H9 (cell line): ENCODE measurements at regions not wholly inside any gene's neighbourhood (a gene's known extent, or its start where the extent isn't known, plus 50 kb on each side); places are given as distances from the start of the nearest gene placed in this dataset.

Experiments used
- DNase-seq: peaks from one replicate; pipeline ENCODE4 v3.0.0-alpha.2; 2017
- H2AFZ ChIP-seq: one replicate; pipeline ENCODE4 v1.6.1; 2013; ENCODE audit warnings: mild to moderate bottlenecking, low read length, control low read depth, moderate library complexity
- H2AK5ac ChIP-seq: 2 replicates; pipeline ENCODE4 v1.6.1; 2013; ENCODE audit warnings: low read length, control low read depth, mixed read lengths; ENCODE audit not compliant: insufficient read length
- H2BK120ac ChIP-seq: one replicate; pipeline ENCODE4 v1.6.1; 2013; ENCODE audit warnings: low read depth, mild to moderate bottlenecking, low read length, control low read depth, inconsistent platforms; ENCODE audit not compliant: poor library complexity, severe bottlenecking
- H2BK12ac ChIP-seq: 2 replicates; pipeline ENCODE4 v1.6.1; 2013; ENCODE audit warnings: low read length, control low read depth, mixed read lengths, low read depth; ENCODE audit not compliant: insufficient read length
- H2BK15ac ChIP-seq: 2 replicates; pipeline ENCODE4 v1.6.1; 2013; ENCODE audit warnings: low read depth, low read length, control low read depth
- H2BK20ac ChIP-seq: one replicate; pipeline ENCODE4 v1.6.1; 2013; ENCODE audit warnings: low read depth, mild to moderate bottlenecking, low read length, control low read depth, inconsistent platforms; ENCODE audit not compliant: poor library complexity, severe bottlenecking
- H2BK5ac ChIP-seq: 2 replicates; pipeline ENCODE4 v1.6.1; 2013; ENCODE audit warnings: low read length, control low read depth, mixed read lengths; ENCODE audit not compliant: insufficient read length
- H3K14ac ChIP-seq: 2 replicates; pipeline ENCODE4 v1.6.1; 2013; ENCODE audit warnings: low read length, control low read depth; ENCODE audit not compliant: insufficient read depth
- H3K18ac ChIP-seq: 2 replicates; pipeline ENCODE4 v1.6.1; 2013; ENCODE audit warnings: low read depth, mild to moderate bottlenecking, mixed read lengths, low read length, control low read depth; ENCODE audit not compliant: insufficient read length
- H3K23ac ChIP-seq: 2 replicates; pipeline ENCODE4 v1.6.1; 2013; ENCODE audit warnings: low read length, control low read depth, mixed read lengths, low read depth; ENCODE audit not compliant: insufficient read length
- H3K23me2 ChIP-seq: 2 replicates; pipeline ENCODE4 v1.6.1; 2013; ENCODE audit warnings: low read depth, mild to moderate bottlenecking, mixed read lengths, low read length, control low read depth; ENCODE audit not compliant: insufficient read length, poor library complexity, severe bottlenecking
- H3K27ac ChIP-seq: 2 replicates; pipeline ENCODE4 v1.5.1; 2013; ENCODE audit warnings: low read length, control low read depth, mixed read lengths, low read depth; ENCODE audit not compliant: insufficient read length
- H3K27me3 ChIP-seq: 2 replicates; pipeline ENCODE4 v1.6.1; 2013; ENCODE audit warnings: low read length, control low read depth, inconsistent platforms; ENCODE audit not compliant: insufficient read depth
- H3K4ac ChIP-seq: 2 replicates; pipeline ENCODE4 v1.6.1; 2013; ENCODE audit warnings: low read depth, mild to moderate bottlenecking, control low read depth, inconsistent platforms, low read length, moderate library complexity
- H3K4me1 ChIP-seq: 2 replicates; pipeline ENCODE4 v1.6.1; 2013; ENCODE audit warnings: low read length, control low read depth, inconsistent platforms; ENCODE audit not compliant: insufficient read depth
- H3K4me2 ChIP-seq: 2 replicates; pipeline ENCODE4 v1.6.1; 2013; ENCODE audit warnings: low read length, control low read depth, mixed read lengths; ENCODE audit not compliant: insufficient read length, insufficient read depth
- H3K56ac ChIP-seq: 2 replicates; pipeline ENCODE4 v1.6.1; 2013; ENCODE audit warnings: low read depth, mild to moderate bottlenecking, mixed read lengths, low read length, control low read depth; ENCODE audit not compliant: insufficient read length
- H3K79me1 ChIP-seq: 2 replicates; pipeline ENCODE4 v1.6.1; 2013; ENCODE audit warnings: low read depth, mild to moderate bottlenecking, moderate library complexity, low read length, control low read depth, inconsistent platforms; ENCODE audit not compliant: insufficient read depth, poor library complexity, severe bottlenecking
- H3K79me2 ChIP-seq: 2 replicates; pipeline ENCODE4 v1.6.1; 2013; ENCODE audit warnings: low read length, control low read depth, inconsistent platforms; ENCODE audit not compliant: insufficient read depth
- H3K9ac ChIP-seq: 2 replicates; pipeline ENCODE4 v1.6.1; 2013; ENCODE audit warnings: low read length, control low read depth, mixed read lengths; ENCODE audit not compliant: insufficient read length; ENCODE audit errors: extremely low read depth
- H3K9me3 ChIP-seq: one replicate; pipeline ENCODE4 v1.6.1; 2013; ENCODE audit warnings: low read depth, low read length, inconsistent platforms; ENCODE audit not compliant: control insufficient read depth
- H3T11ph ChIP-seq: one replicate; pipeline ENCODE4 v1.6.1; 2013; ENCODE audit warnings: mild to moderate bottlenecking, low read length, control low read depth, inconsistent platforms
- H4K20me1 ChIP-seq: one replicate; pipeline ENCODE4 v1.6.1; 2013; ENCODE audit not compliant: control insufficient read depth, insufficient read length, insufficient read depth
- H4K5ac ChIP-seq: 2 replicates; pipeline ENCODE4 v1.6.1; 2013; ENCODE audit warnings: low read depth, mild to moderate bottlenecking, mixed read lengths, low read length, control low read depth; ENCODE audit not compliant: insufficient read length
- H4K8ac ChIP-seq: replicated peaks from 2 replicates; pipeline ENCODE4 v1.6.1; 2013; ENCODE audit warnings: low read length, control low read depth, mixed read lengths, low read depth; ENCODE audit not compliant: insufficient read length
- H4K91ac ChIP-seq: 2 replicates; pipeline ENCODE4 v1.6.1; 2013; ENCODE audit warnings: low read depth, mild to moderate bottlenecking, moderate library complexity, mixed read lengths, low read length, control low read depth; ENCODE audit not compliant: insufficient read length
- H3K27ac Mint-ChIP-seq, 3 experiments: 2 replicates in 2 of 3; 3 replicates in 1 of 3; pipeline ENCODE4 v1.8.0; 2020 to 2021; ENCODE audit warnings: mixed read lengths in 3 of 3, mild to moderate bottlenecking in 1 of 3, moderate library complexity in 1 of 3
- H3K27me3 Mint-ChIP-seq: 2 replicates; pipeline ENCODE4 v1.8.0; 2021; ENCODE audit warnings: low read depth, mild to moderate bottlenecking, moderate library complexity, mixed read lengths
- H3K36me3 Mint-ChIP-seq, 3 experiments: 2 replicates in 2 of 3; 3 replicates in 1 of 3; pipeline ENCODE4 v1.8.0; 2020 to 2021; ENCODE audit warnings: low read depth in 3 of 3, mixed read lengths in 3 of 3; ENCODE audit not compliant: insufficient read depth in 1 of 3
- H3K4me1 Mint-ChIP-seq, 2 experiments: 2 replicates each; pipeline ENCODE4 v1.8.0; 2020; ENCODE audit warnings: mixed read lengths in 2 of 2
- H3K4me3 Mint-ChIP-seq, 2 experiments: 2 replicates in 1 of 2; 3 replicates in 1 of 2; pipeline ENCODE4 v1.8.0; 2020 to 2021; ENCODE audit warnings: mild to moderate bottlenecking in 2 of 2, mixed read lengths in 2 of 2, moderate library complexity in 1 of 2
- H3K9me3 Mint-ChIP-seq, 2 experiments: 2 replicates in 1 of 2; 3 replicates in 1 of 2; pipeline ENCODE4 v1.8.0; 2020; ENCODE audit warnings: mild to moderate bottlenecking in 2 of 2, mixed read lengths in 2 of 2, moderate library complexity in 1 of 2
- WGBS: extraction: QIAGEN DNeasy Blood & Tissue Kit; methylation state at CpG from one replicate; pipeline ENCODE4 v1.1.7; 2013; ENCODE audit warnings: missing lambda C conversion rate, low lambda C conversion rate, mixed read lengths; ENCODE audit not compliant: insufficient read length; ENCODE audit errors: extremely low coverage; 5-methylcytosine and 5-hydroxymethylcytosine counted together
- TF ChIP-seq, protein P1 (sequence below): fragments of 200-600 bp; sonication (generic); conservative IDR thresholded peaks from 3 replicates; pipeline ENCODE4 v1.8.0; 2021; ENCODE audit warnings: antibody characterized with exemption, mild to moderate bottlenecking

DNA sequence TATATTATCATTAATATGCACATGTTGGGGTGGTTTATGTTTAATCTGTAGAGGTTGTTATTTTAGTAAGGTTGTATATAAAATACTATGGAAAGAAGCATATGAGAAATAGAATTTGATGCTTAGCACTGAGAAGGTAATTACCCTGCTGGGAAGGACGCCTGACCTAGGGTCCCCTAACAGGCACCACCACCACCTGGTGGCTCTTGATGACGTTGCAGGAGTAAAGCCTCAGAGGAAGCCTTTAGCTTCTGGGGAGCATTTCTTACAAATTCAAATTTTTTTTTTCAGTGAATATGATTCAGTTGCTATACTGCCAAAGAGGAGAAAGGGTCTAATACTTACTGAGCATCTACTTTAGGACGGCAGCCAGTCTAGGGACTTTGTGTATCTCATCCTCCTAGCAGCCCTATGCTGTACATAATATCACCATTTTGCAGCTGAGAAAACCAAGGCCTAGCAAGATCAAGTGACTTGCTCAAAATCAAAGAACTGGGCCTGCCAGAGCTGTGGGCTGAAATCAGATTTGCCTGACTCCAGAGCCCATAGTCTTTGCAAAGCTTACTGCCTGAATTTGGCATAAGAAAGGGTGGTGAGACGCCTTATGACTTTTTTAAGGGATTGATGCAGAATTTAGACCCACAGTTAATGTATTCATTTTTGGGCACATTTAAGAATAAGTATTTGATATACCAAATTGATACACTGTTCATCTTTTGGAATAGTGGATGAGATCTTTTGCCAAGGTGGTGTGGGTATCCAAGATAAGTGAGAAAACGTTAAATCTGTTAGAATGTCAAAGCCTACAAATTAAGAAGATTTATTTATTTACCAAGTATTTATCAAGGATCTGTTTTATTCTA is 78.8 kb upstream of the GAREM1 start:
- Histone ChIP-seq H3K56ac (no peak overlapping the region), H2AFZ (no peak overlapping the region), H4K5ac (no peak overlapping the region), H4K20me1 (no peaks in the 10 kb centered on the region), H3K79me2 (no peaks in the 10 kb centered on the region), H2BK15ac (no peak overlapping the region), H3K9ac (no peak overlapping the region), H3K14ac (no peak overlapping the region), H3K27ac (no peak overlapping the region), H3K4me1 (no peaks in the 10 kb centered on the region; the same call in 1 of the 2 replicates), H3K4ac (no peak overlapping the region), H3K27me3 (no peaks in the 10 kb centered on the region), H3K9me3 (no peaks in the 10 kb centered on the region), H4K91ac (no peak overlapping the region), H4K8ac (no peak overlapping the region), H2BK12ac (no peak overlapping the region), H3K18ac (no peak overlapping the region), H3K79me1 (no peaks in the 10 kb centered on the region), H3T11ph (no peak overlapping the region), H2BK5ac (no peak overlapping the region), H2BK20ac (no peak overlapping the region), H3K23ac (no peak overlapping the region), H2AK5ac (no peak overlapping the region), H3K4me2 (no peak overlapping the region), H2BK120ac (no peak overlapping the region), H3K23me2 (no peaks in the 10 kb centered on the region)
- Mint-ChIP-seq H3K4me3 (no peak overlapping the region), H3K36me3 (no peaks in the 10 kb centered on the region; a peak in 2 of 7 replicates), H3K27ac (peak overlapping the region in 1 of 3 experiments; percentile 5; a peak in 2 of 7 replicates), H3K9me3 (no peaks in the 10 kb centered on the region; a peak in 1 of 5 replicates), H3K4me1 (peaks cover 50 to 68% of the 10 kb centered on the region in 2 experiments), H3K27me3 (no peaks in the 10 kb centered on the region; the same call in none of the 2 replicates)
- no CpG with 5 or more reads among the region's 5 CpGs for WGBS
- peak; percentile 58 for DNase-seq
- TF ChIP-seq, protein P1, sequence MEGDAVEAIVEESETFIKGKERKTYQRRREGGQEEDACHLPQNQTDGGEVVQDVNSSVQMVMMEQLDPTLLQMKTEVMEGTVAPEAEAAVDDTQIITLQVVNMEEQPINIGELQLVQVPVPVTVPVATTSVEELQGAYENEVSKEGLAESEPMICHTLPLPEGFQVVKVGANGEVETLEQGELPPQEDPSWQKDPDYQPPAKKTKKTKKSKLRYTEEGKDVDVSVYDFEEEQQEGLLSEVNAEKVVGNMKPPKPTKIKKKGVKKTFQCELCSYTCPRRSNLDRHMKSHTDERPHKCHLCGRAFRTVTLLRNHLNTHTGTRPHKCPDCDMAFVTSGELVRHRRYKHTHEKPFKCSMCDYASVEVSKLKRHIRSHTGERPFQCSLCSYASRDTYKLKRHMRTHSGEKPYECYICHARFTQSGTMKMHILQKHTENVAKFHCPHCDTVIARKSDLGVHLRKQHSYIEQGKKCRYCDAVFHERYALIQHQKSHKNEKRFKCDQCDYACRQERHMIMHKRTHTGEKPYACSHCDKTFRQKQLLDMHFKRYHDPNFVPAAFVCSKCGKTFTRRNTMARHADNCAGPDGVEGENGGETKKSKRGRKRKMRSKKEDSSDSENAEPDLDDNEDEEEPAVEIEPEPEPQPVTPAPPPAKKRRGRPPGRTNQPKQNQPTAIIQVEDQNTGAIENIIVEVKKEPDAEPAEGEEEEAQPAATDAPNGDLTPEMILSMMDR, result peak; percentile 88
